ENCODE measurements at regions not wholly inside any gene's neighbourhood (a gene's known extent, or its start where the extent isn't known, plus 50 kb on each side); places are given as distances from the start of the nearest gene placed in this dataset.

DNA sequence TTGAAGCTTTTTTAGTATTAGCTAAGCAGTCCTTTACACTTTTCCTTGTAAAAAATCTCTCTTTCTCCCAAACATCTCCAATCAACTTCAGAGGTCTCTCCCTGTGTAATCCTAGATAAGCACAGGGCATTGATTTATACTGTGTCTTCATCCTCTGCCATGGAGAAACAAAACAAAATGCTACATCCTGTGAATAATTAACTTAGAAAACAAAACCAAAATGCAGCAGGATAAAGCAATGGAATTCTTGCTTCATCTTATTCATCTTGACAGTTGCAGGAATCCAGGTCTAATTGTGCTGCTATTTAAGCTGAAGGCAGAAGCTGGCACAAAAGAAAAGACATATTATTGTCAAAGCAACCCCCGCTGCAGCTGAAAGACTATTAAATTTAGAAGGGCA is 641.5 kb upstream of the SORCS1 start:
- Histone ChIP-seq H3K4me1 (no peaks in the 10 kb centered on the region), H3K4me3 (no peak overlapping the region), H3K27me3 (no peaks in the 10 kb centered on the region), H3K9ac (no peak overlapping the region), H4K20me1 (no peaks in the 10 kb centered on the region), H3K27ac (no peak overlapping the region), H3K36me3 (no peaks in the 10 kb centered on the region), H3K9me3 (no peaks in the 10 kb centered on the region), H3K4me2 (no peak overlapping the region)
- no peak for TF ChIP-seq Cebpa-rat (IDR thresholded peaks at IDR 0.05)

DNA sequence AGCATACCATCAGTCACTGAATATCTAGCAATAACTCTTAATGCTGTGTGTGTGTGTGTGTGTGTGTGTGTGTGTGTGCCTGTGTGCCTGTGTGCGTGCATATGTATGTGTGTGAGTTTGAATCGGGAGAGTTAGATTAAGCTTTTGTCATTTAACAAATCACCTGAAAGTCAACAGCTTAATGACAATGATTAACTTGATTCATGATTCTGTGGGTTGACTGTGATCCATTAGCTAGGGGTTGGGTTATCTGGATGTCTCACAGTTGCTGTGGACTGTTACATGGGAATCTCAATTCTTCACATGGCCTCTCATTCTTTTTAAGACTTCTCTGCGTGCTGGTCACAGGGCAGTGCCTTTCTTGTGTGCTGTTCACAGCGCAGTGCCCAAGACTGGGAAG is 639.0 kb upstream of the SORCS1 start:
- Histone ChIP-seq H4K20me1 (no peaks in the 10 kb centered on the region), H3K9me3 (no peaks in the 10 kb centered on the region), H3K9ac (no peak overlapping the region), H3K4me1 (no peaks in the 10 kb centered on the region), H3K4me2 (no peak overlapping the region), H3K27me3 (no peaks in the 10 kb centered on the region), H3K27ac (no peak overlapping the region), H3K36me3 (no peaks in the 10 kb centered on the region), H3K4me3 (no peak overlapping the region)
- no peak for TF ChIP-seq Cebpa-rat (IDR thresholded peaks at IDR 0.05)

DNA sequence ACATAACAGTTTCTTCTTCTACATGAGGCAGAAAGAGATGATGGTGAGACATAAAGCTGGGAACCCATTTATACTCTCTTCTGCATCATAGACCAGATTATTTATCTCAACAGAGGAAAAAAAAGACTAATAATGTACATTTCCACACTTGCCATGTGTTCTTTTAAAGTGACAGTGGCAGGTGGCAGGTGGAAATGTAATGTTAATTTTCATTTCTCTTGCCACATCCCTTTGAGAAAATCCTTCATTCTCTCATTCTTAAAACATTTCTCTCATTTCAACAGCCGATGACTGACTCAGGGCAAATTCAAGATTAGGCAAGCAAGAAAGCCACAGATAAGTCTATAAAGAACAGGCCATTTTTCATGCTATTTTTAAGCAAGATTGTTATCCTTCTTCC is 635.6 kb upstream of the SORCS1 start:
- no peak for TF ChIP-seq Cebpa-rat (IDR thresholded peaks at IDR 0.05)
- H3K27ac ChIP-seq, result no peak overlapping the region
- H3K9ac ChIP-seq, result no peak overlapping the region
- H3K9me3 ChIP-seq, result no peaks in the 10 kb centered on the region
- no peaks in the 10 kb centered on the region for H3K4me1 ChIP-seq
- no peak overlapping the region for H3K4me2 ChIP-seq
- H3K27me3 ChIP-seq, result no peaks in the 10 kb centered on the region
- no peaks in the 10 kb centered on the region for H3K36me3 ChIP-seq
- no peaks in the 10 kb centered on the region for H4K20me1 ChIP-seq
- H3K4me3 ChIP-seq, result no peak overlapping the region

DNA sequence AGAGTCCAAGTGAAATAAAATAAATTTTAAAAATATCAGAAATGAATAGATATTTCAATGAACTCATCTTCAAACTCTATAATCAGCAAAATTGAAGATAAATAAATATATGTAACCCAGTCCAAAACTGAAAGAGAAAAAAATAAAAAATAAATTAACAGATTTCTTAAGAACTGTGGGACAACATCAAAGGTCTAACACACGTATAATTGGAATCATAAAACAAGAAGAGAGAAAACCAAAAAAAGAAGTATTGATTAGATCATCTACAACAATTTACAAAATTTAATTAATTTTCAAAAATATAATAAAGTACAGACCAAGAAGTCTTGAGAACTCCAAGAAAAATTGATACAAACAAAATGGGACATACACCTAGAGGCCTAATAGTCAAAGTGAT is 625.8 kb upstream of the SORCS1 start:
- no peak for TF ChIP-seq Cebpa-rat (IDR thresholded peaks at IDR 0.05)
- H3K4me2 ChIP-seq, result no peak overlapping the region
- H3K9ac ChIP-seq, result no peak overlapping the region

DNA sequence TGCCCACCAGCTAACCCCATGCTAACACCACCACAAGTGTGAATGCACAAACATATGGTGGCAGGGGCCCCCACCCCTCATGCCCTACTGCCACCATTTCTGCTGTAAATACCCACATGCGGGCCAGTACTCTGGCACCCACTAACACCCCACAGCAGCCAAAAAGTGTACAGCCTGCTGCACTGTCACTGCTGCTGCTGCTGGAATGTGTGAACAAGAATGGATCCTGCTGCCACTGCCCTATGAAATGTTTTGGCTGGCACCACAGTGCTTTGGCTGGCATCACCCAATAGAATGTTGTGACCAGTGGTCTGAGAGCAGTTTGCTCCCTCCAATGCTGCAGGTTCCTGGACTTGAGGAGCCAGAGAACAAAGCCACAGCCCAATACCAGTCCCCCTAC is 606.6 kb upstream of the SORCS1 start:
- no peak overlapping the region for H3K27ac ChIP-seq
- H3K9ac ChIP-seq, result no peak overlapping the region
- no peak overlapping the region for H3K4me2 ChIP-seq
- no peaks in the 10 kb centered on the region for H3K4me1 ChIP-seq
- no peaks in the 10 kb centered on the region for H3K27me3 ChIP-seq
- no peaks in the 10 kb centered on the region for H3K36me3 ChIP-seq
- H4K20me1 ChIP-seq, result no peaks in the 10 kb centered on the region
- H3K4me3 ChIP-seq, result no peak overlapping the region
- TF ChIP-seq Cebpa-rat (IDR thresholded peaks at IDR 0.05), result no peak
- peaks cover 11% of the 10 kb centered on the region for H3K9me3 ChIP-seq

More for the DNA sequence above, 625.8 kb upstream of the SORCS1 start:
- H3K4me3 ChIP-seq, result no peak overlapping the region
- H3K9me3 ChIP-seq, result peaks cover 6% of the 10 kb centered on the region; the same call in 1 of the 2 replicates
- no peaks in the 10 kb centered on the region for H3K4me1 ChIP-seq
- H3K27ac ChIP-seq, result no peak overlapping the region
- H4K20me1 ChIP-seq, result no peaks in the 10 kb centered on the region
- 0 out of 2 replicates have a peak, but pooled peaks cover 2% of the 10 kb centered on the region for H3K27me3 ChIP-seq
- no peaks in the 10 kb centered on the region for H3K36me3 ChIP-seq

DNA sequence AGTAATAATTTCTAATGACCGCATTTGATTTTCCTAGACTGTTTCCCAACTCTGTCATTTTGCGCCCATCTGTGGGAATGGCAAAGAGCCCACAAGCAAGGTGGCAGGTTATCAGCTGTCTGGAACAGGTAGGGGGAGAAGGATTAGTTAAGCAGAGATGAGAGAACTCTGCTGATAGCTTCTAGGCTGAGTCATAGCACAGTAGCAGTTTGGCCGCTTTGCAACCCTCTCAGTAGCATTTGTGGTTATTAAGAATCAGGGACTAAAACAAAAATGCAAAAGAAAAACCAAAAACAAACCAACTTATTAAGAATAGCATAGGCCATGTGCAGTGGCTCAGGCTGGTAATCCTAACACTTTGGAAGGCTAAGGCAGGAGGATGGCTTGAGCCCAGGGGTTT is 602.7 kb upstream of the SORCS1 start:
- Histone ChIP-seq H3K4me3 (no peak overlapping the region), H3K4me2 (no peak overlapping the region), H3K4me1 (no peaks in the 10 kb centered on the region), H3K36me3 (no peaks in the 10 kb centered on the region), H3K9me3 (no peaks in the 10 kb centered on the region), H3K27me3 (no peaks in the 10 kb centered on the region), H3K9ac (no peak overlapping the region), H4K20me1 (no peaks in the 10 kb centered on the region), H3K27ac (no peak overlapping the region)
- TF ChIP-seq Cebpa-rat (IDR thresholded peaks at IDR 0.05), result no peak

DNA sequence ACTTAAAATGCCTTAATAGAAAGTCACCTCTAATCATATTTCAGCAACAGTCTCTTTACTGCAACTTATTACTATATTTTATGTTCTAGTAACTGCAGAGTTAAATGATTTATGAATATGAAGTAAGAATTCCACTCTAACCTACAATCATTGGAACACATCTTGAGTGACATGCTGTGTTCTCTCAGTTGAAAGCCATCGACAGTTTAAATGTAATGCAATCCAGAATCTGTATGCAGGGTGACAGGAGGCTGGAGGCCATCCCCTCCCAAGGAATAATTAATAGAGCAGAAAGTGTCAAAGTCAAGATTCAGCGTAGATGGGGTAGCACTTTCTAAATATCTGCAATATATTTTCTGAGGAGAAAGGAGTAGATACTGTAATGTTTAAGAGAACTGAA is 590.3 kb upstream of the SORCS1 start:
- Histone ChIP-seq H3K9ac (no peak overlapping the region), H3K4me3 (no peak overlapping the region), H3K4me1 (no peaks in the 10 kb centered on the region), H4K20me1 (no peaks in the 10 kb centered on the region), H3K9me3 (no peaks in the 10 kb centered on the region), H3K36me3 (no peaks in the 10 kb centered on the region), H3K27ac (no peak overlapping the region), H3K27me3 (no peaks in the 10 kb centered on the region), H3K4me2 (no peak overlapping the region)
- no peak for TF ChIP-seq Cebpa-rat (IDR thresholded peaks at IDR 0.05)

DNA sequence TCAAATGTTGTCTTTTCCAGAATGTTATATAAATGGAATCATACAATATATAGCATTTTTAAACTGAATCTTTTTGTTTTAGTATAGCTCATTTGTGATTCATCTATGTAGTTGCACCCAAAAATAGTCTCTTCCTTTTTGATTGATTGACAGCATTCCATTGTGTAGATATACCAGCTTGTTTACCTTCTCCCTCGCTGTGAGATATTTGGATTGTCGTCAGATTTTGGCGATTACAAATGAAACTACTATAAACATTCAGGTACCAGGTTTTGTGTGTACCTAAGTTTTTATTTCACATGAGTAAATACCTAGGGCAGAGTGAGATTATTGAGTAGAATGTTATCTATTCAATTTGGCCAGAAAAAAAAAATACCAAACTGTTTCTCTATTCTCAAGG is 584.7 kb upstream of the SORCS1 start:
- no peak overlapping the region for H3K27ac ChIP-seq
- no peaks in the 10 kb centered on the region for H3K9me3 ChIP-seq
- H3K9ac ChIP-seq, result no peak overlapping the region
- no peaks in the 10 kb centered on the region for H3K27me3 ChIP-seq
- no peak overlapping the region for H3K4me3 ChIP-seq
- H3K36me3 ChIP-seq, result no peaks in the 10 kb centered on the region
- no peaks in the 10 kb centered on the region for H4K20me1 ChIP-seq
- no peaks in the 10 kb centered on the region for H3K4me1 ChIP-seq
- no peak overlapping the region for H3K4me2 ChIP-seq
- no peak for TF ChIP-seq Cebpa-rat (IDR thresholded peaks at IDR 0.05)

DNA sequence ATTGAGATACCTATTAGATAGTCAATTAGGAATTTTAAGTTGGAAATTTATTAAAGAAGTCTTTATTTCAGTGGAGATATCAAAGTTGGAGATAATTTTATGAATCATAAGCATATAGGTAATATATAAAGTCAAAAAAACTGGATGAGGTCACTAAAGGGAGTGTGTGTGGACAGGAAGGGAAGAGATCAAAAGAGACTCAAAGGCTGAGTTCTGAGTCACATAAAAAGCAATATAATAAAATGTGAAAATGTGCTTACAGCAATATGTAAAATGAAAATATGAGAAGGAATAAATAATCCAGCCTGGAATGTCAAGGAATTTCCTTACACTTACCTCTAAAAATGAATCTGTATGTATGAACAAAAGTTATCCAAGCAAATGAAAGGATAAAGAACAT is 583.3 kb upstream of the SORCS1 start:
- H3K36me3 ChIP-seq, result no peaks in the 10 kb centered on the region
- no peaks in the 10 kb centered on the region for H3K9me3 ChIP-seq
- no peak for TF ChIP-seq Cebpa-rat (IDR thresholded peaks at IDR 0.05)
- H4K20me1 ChIP-seq, result no peaks in the 10 kb centered on the region
- no peak overlapping the region for H3K4me3 ChIP-seq
- H3K4me2 ChIP-seq, result no peak overlapping the region
- no peak overlapping the region for H3K27ac ChIP-seq
- H3K4me1 ChIP-seq, result no peaks in the 10 kb centered on the region
- H3K27me3 ChIP-seq, result no peaks in the 10 kb centered on the region
- no peak overlapping the region for H3K9ac ChIP-seq

DNA sequence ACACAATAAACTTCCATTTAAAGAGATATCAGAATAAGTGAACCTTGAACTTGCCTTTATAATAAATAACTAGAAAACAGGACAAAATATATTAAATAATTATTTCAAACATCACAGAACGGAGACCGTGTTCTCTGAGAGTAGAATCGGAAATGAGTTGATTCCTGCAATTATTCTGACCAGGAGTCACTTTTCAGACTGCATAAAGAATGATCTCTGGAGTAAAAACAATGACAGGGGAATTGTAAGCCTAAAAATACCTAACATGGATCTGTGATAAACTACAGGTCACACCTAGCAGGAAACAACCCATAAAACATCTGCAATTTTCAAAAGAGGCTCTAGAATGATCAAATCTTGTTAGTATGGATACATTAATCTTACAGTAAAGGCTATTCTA is 577.5 kb upstream of the SORCS1 start:
- H3K27ac ChIP-seq, result no peak overlapping the region
- TF ChIP-seq Cebpa-rat (IDR thresholded peaks at IDR 0.05), result no peak
- H3K4me1 ChIP-seq, result no peaks in the 10 kb centered on the region

DNA sequence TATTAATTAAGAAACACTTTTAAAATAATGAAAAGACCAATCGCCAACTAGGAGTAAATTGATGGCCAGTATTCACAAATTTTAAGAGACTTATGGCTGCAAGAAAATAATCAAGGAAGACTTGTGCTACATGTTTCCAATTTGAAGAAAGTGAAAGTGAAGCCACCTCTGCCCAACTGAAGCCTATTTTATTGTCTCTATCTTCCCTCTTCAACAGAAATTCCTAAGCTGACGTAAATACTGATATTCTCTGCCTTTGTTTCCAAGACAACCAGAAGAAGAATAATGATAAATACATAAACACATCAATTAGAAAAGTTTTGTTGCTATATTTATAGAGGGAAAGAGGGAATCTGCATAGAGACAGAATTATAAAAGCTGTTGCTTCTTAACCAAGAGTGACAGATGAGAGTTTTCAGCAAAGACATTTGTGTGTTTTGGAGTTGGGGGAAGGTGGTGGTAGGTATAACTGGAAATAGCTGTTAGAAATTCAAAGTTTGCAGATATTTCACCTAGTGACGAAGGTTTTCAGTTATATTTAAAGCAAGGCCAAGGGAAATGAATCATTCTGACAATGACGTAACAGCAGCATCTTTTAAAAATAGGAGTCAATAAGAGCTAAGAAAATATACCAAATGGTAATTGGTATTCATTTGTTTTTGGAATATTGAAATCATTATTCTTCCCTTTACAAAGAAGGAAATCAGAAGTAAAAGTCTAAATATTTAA is 576.6 kb upstream of the SORCS1 start:
- no peak for TF ChIP-seq Cebpa-rat (IDR thresholded peaks at IDR 0.05)
- Histone ChIP-seq H3K9me3 (no peaks in the 10 kb centered on the region), H3K27ac (no peak overlapping the region), H3K9ac (no peak overlapping the region), H3K36me3 (no peaks in the 10 kb centered on the region), H3K4me3 (no peak overlapping the region), H3K27me3 (no peaks in the 10 kb centered on the region), H3K4me2 (no peak overlapping the region; the same call in 1 of the 2 replicates), H4K20me1 (no peaks in the 10 kb centered on the region), H3K4me1 (no peaks in the 10 kb centered on the region)

More for the DNA sequence above, 577.5 kb upstream of the SORCS1 start:
- no peak overlapping the region for H3K4me3 ChIP-seq
- no peaks in the 10 kb centered on the region for H3K9me3 ChIP-seq
- H3K27me3 ChIP-seq, result no peaks in the 10 kb centered on the region
- no peaks in the 10 kb centered on the region for H3K36me3 ChIP-seq
- no peaks in the 10 kb centered on the region for H4K20me1 ChIP-seq
- no peak overlapping the region for H3K9ac ChIP-seq
- no peak overlapping the region for H3K4me2 ChIP-seq
